Stimulated activated CD8-positive, alpha-beta memory T cell treated with anti-CD3 and anti-CD28 coated beads, Interleukin-15, amount 100 ng/mL, for 1 hour (primary cell): ENCODE measurements at regions not wholly inside any gene's neighbourhood (a gene's known extent, or its start where the extent isn't known, plus 50 kb on each side); places are given as distances from the start of the nearest gene placed in this dataset.

ENCODE experiments used
- DNase-seq: peaks from one replicate; pipeline ENCODE4 v3.0.0-alpha.2; 2020; ENCODE audit warnings: low read depth

- no peak for DNase-seq
These were observed 100.1 kb upstream of the KLF3 start for GRCh38 chr4:38563707-38564495.

GRCh38 chr4:38565271-38566199 is 98.5 kb upstream of the KLF3 start:
- no peak for DNase-seq

GRCh38 chr4:38566806-38567398 is 97.1 kb upstream of the KLF3 start:
- DNase-seq, result no peak

- no peak for DNase-seq
These were observed 96.5 kb upstream of the KLF3 start for GRCh38 chr4:38567457-38567856.

GRCh38 chr4:38568768-38569167 is 95.2 kb upstream of the KLF3 start:
- DNase-seq, result no peak

GRCh38 chr4:38570647-38571276 is 93.2 kb upstream of the KLF3 start:
- DNase-seq, result no peak

- DNase-seq, result no peak
These were observed 91.2 kb upstream of the KLF3 start for GRCh38 chr4:38572793-38573192.

- no peak for DNase-seq
These were observed 89.3 kb upstream of the KLF3 start for GRCh38 chr4:38574559-38575333.

GRCh38 chr4:38576767-38577166 is 87.2 kb upstream of the KLF3 start:
- no peak for DNase-seq

GRCh38 chr4:38577462-38577861 is 86.5 kb upstream of the KLF3 start:
- DNase-seq, result no peak

- no peak for DNase-seq
These were observed 82.4 kb upstream of the KLF3 start for GRCh38 chr4:38581426-38582106.

GRCh38 chr4:38582445-38582844 is 81.6 kb upstream of the KLF3 start:
- DNase-seq, result no peak

- DNase-seq, result no peak
These were observed 81.0 kb upstream of the KLF3 start for GRCh38 chr4:38582889-38583470.

- no peak for DNase-seq
These were observed 78.1 kb upstream of the KLF3 start for GRCh38 chr4:38585871-38586270.

GRCh38 chr4:38587106-38587505 is 76.9 kb upstream of the KLF3 start:
- DNase-seq, result no peak

GRCh38 chr4:38590046-38590445 is 74.0 kb upstream of the KLF3 start:
- no peak for DNase-seq

- no peak for DNase-seq
These were observed 72.2 kb upstream of the KLF3 start for GRCh38 chr4:38591617-38592337.

- DNase-seq, result no peak
These were observed 65.5 kb upstream of the KLF3 start for GRCh38 chr4:38598489-38598888.

- DNase-seq, result no peak
These were observed 63.4 kb upstream of the KLF3 start for GRCh38 chr4:38600575-38600974.
